ENCODE measurements at regions not wholly inside any gene's neighbourhood (a gene's known extent, or its start where the extent isn't known, plus 50 kb on each side); places are given as distances from the start of the nearest gene placed in this dataset.

DNA sequence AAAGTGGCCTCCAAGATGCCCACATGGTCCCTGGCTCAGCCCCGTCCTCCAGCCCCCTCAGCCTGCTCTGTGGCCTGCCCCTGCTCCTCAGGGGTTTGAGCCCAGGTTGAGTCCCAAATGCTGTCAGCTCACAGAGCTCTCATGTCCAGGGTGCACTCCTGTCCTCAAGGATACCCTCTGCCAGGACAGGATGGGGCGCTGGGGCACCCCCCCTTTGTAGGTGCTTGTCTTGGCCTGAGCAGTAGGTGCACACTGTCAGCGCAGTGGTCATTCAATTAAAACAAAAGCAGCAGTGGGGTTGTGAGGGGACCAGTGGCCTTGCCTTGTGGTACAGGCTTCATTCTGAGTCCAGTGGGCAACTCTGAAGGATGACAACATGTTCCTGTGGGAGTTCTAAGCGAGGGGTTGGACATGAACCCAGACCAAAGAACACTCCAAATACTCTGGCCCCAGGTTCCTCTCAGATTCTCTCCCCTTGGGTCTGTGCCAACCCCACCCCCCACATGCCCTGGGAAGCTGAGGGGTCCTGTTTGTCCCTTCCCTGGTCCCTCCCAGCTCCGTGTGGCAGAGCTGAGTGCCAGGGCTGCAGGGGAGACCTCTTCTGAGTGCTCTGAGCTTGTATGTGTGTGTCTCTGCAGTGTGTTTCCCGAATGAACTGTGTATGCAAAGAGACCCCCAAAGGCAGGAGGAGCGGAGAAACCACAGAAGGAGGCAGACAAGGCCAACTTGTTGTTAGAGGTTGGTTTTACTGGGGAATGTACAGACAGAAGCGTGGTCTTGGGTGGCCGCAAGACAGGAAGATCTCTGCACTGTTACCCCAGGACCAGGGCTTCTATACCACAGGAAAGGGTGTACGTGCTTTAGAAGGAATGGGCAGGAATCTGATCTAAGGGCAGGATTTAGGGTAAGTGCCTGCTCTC, 155.6 kb upstream of the HS6ST1 start:
- DNase-seq = no peak

- DNase-seq = no peak
Observed at GRCh38 chr2:128474962-128475361, 156.3 kb upstream of the HS6ST1 start.

- no peak for DNase-seq
Observed at GRCh38 chr2:128475427-128476211, 157.0 kb upstream of the HS6ST1 start.

DNA sequence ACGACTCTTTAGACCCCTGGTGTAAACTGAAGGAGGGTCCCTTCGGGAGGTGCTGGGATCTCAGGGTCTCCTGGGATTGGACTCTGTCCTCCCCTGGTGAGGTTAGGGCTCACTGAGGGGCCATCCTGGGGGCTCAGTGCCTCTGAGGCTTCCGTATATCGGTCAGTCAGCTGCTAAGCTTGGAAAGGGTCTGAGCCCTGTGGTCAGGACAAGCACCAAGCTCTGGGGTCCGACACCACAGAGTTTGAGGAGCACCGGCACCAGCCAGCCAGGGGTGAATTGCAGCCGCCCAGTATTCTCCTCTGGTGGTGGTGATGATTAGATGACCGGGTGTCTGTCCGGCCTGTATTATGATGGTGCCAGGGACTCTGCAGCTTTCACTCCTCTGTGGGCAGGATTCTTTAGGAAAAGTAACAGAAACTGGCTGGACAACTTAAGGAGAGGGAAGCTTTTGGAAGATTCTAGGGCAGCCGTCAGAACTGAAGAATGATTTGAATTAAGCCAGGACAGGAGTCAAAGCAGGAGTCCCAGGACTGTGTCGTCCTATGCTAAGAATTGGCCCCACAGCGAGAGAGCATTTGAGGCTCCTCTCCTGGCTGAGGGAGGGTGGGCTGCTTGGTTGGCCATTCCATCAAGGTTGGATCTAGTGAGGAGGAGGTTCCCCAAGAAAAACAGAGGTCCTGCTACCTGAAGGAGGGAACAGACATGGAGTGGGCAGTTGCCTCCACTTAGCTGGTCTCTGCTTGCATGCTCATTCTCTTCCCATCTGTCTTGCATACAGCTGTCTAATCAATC, 158.6 kb upstream of the HS6ST1 start:
- DNase-seq = no peak

- DNase-seq = no peak
Observed at GRCh38 chr2:128477891-128478290, 159.2 kb upstream of the HS6ST1 start.

DNA sequence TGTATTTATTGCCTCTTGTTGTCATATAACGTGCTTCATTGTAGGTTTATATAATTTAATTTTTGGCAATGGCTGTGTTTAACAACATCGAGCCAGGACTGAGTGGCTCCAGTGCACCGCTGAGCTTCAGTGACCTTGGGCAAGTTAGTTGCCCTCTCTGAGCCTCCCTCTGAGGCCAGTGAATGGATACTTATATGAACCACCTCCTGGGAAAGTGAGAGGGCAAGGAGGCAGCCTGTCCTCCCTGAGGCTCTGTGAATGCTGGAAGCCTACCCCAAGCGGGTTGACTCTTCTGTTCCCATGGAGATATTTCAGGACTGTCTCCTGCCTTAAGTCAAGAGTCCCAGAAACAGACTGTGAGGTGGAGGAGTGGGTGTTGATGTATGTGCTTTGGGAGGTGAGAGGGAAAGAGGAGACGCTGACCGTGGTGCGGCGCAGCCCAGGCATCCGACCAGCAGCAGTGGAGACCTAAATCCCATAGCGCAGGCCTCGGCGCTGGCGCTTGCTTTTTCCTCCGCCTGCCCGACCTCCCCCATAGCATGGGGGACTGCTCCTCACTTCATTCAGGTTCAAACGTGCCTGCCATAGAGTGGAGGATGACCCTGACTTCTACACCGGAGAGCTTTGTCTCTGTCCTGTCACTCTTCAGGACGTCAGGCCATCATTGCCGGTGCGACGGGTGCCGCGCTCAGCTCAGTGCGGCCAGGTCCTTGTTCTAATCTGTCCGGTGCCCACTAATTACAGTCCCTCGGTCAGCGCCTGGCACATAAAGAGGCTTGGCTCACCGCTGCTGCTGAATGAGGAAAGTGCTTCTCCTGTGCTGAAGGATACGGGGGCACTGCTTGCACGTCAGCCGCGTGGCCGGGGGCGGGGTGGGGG, 167.3 kb upstream of the HS6ST1 start:
- DNase-seq = no peak

DNA sequence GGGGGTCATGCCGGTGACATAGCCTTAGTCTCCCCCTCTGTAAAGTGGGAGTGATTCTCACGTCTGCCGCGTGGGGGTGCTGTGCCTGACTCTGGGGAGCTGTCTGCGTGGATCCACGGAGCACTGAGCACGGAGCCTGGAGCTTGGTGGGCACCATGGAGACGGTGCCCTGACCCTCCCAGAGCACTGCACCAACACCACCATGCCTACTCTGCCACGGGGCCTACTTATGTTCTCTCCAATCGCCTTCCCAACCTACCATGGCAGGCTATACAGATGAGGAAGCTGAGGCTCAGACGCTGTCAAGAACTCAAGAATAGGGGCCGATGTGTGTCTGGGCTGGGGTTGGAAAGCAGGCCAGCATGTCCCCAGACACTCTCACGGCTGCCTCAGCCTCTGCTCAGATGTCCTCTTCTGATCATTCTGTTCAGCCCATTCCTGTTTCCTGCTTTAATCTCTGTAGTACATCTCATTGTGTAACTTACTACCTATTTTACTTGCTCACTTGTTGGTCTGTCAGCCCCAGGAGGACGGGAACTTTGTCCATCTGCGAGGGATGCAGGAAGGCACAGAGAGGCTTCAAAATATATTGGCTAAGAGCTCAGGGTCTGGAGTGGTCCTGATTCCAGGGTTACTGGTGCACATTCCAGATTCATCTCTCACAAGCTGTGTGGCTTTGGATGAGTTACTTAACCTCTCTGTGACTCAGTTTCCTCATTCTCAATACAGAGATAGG, 168.1 kb upstream of the HS6ST1 start:
- DNase-seq = no peak

DNA sequence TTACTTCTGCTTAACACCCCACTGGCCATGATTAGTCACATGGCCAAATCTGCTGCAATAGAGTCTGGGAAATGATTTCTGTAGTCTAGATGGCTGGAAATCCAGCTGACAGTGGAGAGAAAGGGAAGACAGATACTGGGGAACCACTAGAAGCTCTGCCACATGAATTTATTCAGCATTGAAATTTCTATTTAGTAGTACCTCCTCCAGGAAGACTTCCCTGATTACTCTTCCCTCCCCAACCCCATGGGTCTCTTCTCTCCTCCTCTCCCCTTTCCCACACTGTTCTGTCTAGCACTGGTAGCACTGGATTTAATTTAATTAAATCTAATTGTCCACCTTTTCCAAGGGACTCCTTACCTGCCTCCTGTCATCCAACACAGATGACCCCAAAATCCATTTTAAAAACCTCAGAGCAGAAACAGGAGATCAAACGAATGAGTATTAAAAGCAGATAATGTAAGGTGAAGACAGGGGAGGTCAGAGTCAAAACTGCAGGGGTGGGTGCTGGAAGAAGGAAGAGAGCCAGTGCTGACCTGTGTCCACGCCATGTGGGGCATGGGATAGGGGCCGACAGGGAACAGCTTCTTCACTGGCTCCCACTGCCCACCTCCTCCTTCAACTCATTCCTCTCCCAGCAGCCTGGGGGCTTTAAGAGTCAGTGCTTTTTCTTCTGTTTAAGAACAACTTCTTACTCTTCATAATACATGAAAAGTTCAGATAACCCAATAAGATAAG, 169.2 kb upstream of the HS6ST1 start:
- no peak for DNase-seq

DNA sequence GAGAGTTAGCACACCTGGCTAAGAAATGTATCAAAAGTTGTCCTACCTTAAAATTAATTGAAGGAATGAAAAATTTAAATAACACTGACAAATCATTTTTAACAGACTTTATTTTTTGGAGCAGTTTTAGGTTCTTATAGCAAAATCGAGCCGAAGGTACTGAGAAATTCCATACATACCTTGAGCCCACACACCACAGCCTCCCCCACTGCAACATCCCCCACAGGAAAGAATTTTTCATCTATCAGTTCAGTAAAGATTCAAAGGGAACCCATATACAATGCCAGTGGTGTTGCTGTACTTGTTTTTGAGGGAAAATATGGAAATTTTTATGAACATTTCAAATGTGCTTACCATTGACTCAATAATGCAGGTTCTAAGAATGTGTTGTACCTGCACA, 169.8 kb upstream of the HS6ST1 start:
- no peak for DNase-seq

- DNase-seq = no peak
Observed at GRCh38 chr2:128489526-128490273, 171.0 kb upstream of the HS6ST1 start.

DNA sequence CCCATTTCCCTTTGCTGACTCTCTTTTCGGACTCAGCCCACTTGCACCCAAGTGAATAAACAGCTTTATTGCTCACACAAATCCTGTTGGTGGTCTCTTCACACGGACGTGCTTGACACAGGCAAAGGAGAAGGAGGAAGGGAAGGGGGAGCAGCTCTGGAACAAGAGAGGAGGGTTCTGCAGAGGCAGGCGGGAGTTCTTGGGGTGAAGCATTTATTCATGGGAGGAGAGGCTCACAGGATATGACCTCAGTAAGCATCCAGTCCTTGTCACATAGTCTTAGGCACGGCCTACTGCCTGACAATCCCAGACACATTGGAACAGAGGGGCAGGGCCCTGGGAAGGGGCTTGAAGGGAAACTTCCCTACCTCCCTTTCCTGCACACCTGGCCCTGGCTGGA, 171.7 kb upstream of the HS6ST1 start:
- no peak for DNase-seq

DNA sequence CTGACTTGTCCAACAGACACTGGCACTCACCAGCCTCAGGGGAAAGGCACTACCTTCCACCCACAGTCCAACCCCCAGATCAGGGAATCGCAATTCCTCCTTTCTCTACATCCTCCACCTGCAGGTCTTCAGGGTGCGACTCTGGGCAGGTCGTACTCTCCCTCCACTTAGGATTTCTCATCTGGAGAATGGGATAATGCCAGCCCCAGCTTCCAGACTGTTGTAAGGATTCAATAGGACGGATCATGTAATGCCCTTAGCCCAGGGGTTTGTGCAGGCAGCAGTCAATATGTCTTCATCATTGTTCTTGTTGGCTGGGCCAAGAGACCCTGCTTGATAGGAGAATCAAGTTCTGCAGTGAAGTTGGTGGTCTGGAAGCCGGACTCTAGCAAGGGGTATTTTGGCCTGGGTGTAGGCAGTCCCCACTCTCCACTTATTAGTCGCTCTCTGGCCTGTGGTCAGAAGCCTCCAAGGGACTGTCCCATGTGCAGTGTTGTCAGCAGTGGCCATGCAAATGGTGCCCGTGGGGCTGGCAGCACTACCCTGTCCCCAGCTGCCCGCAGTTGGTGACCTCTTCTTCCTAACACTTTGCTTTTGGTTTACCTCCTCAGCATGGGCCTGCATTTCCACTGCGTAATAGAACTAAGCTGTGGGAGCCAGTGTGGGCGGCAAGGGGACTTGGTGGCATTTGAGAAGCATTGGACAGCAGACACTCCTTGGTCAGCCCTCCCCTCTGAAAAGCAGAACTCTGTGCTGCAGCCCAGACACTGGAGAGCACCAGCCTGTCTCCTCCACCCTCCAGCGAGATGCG, 172.4 kb upstream of the HS6ST1 start:
- DNase-seq = no peak

DNA sequence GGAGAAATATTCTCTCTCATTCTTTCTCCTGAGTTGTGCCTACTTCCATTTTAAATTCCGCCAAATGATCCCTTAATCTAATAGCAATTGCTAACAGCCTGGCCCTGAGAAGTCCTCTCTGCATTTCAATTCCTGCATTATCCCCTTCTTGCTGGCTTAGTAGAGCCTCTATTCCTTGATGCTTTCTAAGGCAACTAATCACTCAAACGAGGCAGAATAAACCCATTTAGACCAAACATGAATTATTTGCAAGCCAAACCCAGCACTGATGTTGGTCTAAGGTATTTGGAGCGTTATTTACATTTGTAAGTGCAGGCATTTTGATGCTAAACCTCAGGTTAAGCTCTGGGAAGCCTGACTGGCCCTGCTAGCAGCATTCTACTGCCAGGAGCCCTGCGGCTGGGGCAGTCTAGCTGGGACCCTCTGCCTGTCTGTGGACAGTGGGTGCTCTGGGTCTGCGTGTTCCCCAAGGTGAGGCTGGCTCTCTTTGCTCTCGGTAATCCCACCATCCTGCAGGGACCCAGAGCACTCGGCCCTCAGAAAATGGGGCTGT, 173.1 kb upstream of the HS6ST1 start:
- no peak for DNase-seq

DNA sequence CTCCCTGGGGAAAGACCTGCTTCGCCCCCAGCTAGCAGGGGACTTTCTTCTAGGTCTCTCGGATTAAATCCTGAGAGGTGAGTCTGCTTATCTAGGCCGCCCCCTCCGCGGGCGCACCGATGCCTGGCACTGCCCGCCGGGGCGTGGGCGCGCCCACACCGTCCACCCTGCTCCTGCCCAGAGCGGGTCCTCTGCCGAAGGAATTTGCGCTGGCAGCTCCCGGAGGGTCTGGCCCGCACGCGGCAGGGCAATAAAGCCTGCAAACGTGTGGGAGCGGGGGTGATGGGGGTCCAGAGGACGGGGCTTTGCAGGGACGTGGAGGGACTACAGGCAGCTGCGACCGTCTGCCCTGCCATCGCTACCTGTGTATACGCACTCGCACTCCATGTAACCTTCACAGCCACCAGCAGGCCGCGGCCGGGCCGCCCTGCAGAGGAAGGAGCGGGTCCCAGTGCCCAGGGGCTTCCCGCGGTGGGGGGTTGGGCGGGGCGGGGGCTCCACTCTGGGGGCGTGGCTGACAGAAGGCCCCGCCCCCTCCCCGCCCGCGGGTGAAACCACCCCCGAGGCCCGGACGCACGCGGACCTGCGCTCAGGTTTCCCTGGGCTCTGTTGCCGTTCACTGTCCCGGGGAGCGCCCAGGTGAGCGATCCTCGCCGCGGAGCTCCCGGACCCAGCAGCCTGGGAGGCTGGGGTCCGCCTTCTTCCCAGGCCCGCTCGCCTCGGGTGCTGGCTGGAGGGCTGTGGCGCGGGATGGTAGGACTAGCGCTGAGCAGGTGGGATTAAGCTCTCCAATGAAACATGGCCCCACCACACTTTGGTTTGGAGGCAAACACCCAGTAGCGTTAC, 174.5 kb upstream of the HS6ST1 start:
- DNase-seq = no peak

- DNase-seq = no peak
Observed at GRCh38 chr2:128493880-128494279, 175.2 kb upstream of the HS6ST1 start.

- no peak for DNase-seq
Observed at GRCh38 chr2:128494307-128494639, 175.6 kb upstream of the HS6ST1 start.

DNA sequence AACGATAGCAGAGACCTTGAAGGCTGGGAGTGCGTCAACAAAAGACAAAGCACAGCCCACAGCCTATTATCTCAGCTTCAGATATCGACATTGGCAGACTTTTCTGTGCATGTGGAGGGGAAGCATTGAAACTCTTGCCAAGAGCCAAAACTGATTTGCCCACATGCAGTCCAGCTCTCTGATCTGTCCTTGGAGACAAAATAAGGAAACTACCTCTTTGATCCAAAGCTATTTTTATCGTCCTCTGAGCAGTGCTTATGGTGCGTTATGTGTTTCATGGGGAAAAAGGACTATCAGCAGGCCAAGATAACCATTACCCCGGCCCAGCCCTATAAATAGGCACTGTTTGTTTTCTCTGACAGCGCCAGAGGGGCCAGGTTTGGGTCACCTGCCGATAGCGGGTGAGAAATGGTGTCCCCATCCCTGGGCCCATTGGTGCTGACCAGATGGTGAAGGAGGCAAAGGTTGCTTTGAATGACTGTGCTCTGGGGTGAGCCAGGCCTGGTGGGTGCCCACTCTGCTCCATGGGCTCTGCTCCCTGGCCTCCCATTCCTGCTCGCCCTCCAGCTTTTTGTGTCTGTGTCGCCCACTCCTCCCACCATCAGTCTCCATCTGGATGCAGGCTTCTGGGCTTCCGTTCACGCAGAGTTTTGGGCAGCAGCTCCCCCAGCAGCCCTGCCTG, 176.1 kb upstream of the HS6ST1 start:
- no peak for DNase-seq
